H9 (cell line): ENCODE measurements at regions not wholly inside any gene's neighbourhood (a gene's known extent, or its start where the extent isn't known, plus 50 kb on each side); places are given as distances from the start of the nearest gene placed in this dataset.

Experiments
- DNase-seq: peaks from one replicate; pipeline ENCODE4 v3.0.0-alpha.2; 2017
- H2AFZ ChIP-seq: one replicate; pipeline ENCODE4 v1.6.1; 2013; ENCODE audit warnings: mild to moderate bottlenecking, low read length, control low read depth, moderate library complexity
- H2AK5ac ChIP-seq: 2 replicates; pipeline ENCODE4 v1.6.1; 2013; ENCODE audit warnings: low read length, control low read depth, mixed read lengths; ENCODE audit not compliant: insufficient read length
- H2BK120ac ChIP-seq: one replicate; pipeline ENCODE4 v1.6.1; 2013; ENCODE audit warnings: low read depth, mild to moderate bottlenecking, low read length, control low read depth, inconsistent platforms; ENCODE audit not compliant: poor library complexity, severe bottlenecking
- H2BK12ac ChIP-seq: 2 replicates; pipeline ENCODE4 v1.6.1; 2013; ENCODE audit warnings: low read length, control low read depth, mixed read lengths, low read depth; ENCODE audit not compliant: insufficient read length
- H2BK15ac ChIP-seq: 2 replicates; pipeline ENCODE4 v1.6.1; 2013; ENCODE audit warnings: low read depth, low read length, control low read depth
- H2BK20ac ChIP-seq: one replicate; pipeline ENCODE4 v1.6.1; 2013; ENCODE audit warnings: low read depth, mild to moderate bottlenecking, low read length, control low read depth, inconsistent platforms; ENCODE audit not compliant: poor library complexity, severe bottlenecking
- H2BK5ac ChIP-seq: 2 replicates; pipeline ENCODE4 v1.6.1; 2013; ENCODE audit warnings: low read length, control low read depth, mixed read lengths; ENCODE audit not compliant: insufficient read length
- H3K14ac ChIP-seq: 2 replicates; pipeline ENCODE4 v1.6.1; 2013; ENCODE audit warnings: low read length, control low read depth; ENCODE audit not compliant: insufficient read depth
- H3K18ac ChIP-seq: 2 replicates; pipeline ENCODE4 v1.6.1; 2013; ENCODE audit warnings: low read depth, mild to moderate bottlenecking, mixed read lengths, low read length, control low read depth; ENCODE audit not compliant: insufficient read length
- H3K23ac ChIP-seq: 2 replicates; pipeline ENCODE4 v1.6.1; 2013; ENCODE audit warnings: low read length, control low read depth, mixed read lengths, low read depth; ENCODE audit not compliant: insufficient read length
- H3K23me2 ChIP-seq: 2 replicates; pipeline ENCODE4 v1.6.1; 2013; ENCODE audit warnings: low read depth, mild to moderate bottlenecking, mixed read lengths, low read length, control low read depth; ENCODE audit not compliant: insufficient read length, poor library complexity, severe bottlenecking
- H3K27ac ChIP-seq: 2 replicates; pipeline ENCODE4 v1.5.1; 2013; ENCODE audit warnings: low read length, control low read depth, mixed read lengths, low read depth; ENCODE audit not compliant: insufficient read length
- H3K27me3 ChIP-seq: 2 replicates; pipeline ENCODE4 v1.6.1; 2013; ENCODE audit warnings: low read length, control low read depth, inconsistent platforms; ENCODE audit not compliant: insufficient read depth
- H3K4ac ChIP-seq: 2 replicates; pipeline ENCODE4 v1.6.1; 2013; ENCODE audit warnings: low read depth, mild to moderate bottlenecking, control low read depth, inconsistent platforms, low read length, moderate library complexity
- H3K4me1 ChIP-seq: 2 replicates; pipeline ENCODE4 v1.6.1; 2013; ENCODE audit warnings: low read length, control low read depth, inconsistent platforms; ENCODE audit not compliant: insufficient read depth
- H3K4me2 ChIP-seq: 2 replicates; pipeline ENCODE4 v1.6.1; 2013; ENCODE audit warnings: low read length, control low read depth, mixed read lengths; ENCODE audit not compliant: insufficient read length, insufficient read depth
- H3K56ac ChIP-seq: 2 replicates; pipeline ENCODE4 v1.6.1; 2013; ENCODE audit warnings: low read depth, mild to moderate bottlenecking, mixed read lengths, low read length, control low read depth; ENCODE audit not compliant: insufficient read length
- H3K79me1 ChIP-seq: 2 replicates; pipeline ENCODE4 v1.6.1; 2013; ENCODE audit warnings: low read depth, mild to moderate bottlenecking, moderate library complexity, low read length, control low read depth, inconsistent platforms; ENCODE audit not compliant: insufficient read depth, poor library complexity, severe bottlenecking
- H3K79me2 ChIP-seq: 2 replicates; pipeline ENCODE4 v1.6.1; 2013; ENCODE audit warnings: low read length, control low read depth, inconsistent platforms; ENCODE audit not compliant: insufficient read depth
- H3K9ac ChIP-seq: 2 replicates; pipeline ENCODE4 v1.6.1; 2013; ENCODE audit warnings: low read length, control low read depth, mixed read lengths; ENCODE audit not compliant: insufficient read length; ENCODE audit errors: extremely low read depth
- H3K9me3 ChIP-seq: one replicate; pipeline ENCODE4 v1.6.1; 2013; ENCODE audit warnings: low read depth, low read length, inconsistent platforms; ENCODE audit not compliant: control insufficient read depth
- H3T11ph ChIP-seq: one replicate; pipeline ENCODE4 v1.6.1; 2013; ENCODE audit warnings: mild to moderate bottlenecking, low read length, control low read depth, inconsistent platforms
- H4K20me1 ChIP-seq: one replicate; pipeline ENCODE4 v1.6.1; 2013; ENCODE audit not compliant: control insufficient read depth, insufficient read length, insufficient read depth
- H4K5ac ChIP-seq: 2 replicates; pipeline ENCODE4 v1.6.1; 2013; ENCODE audit warnings: low read depth, mild to moderate bottlenecking, mixed read lengths, low read length, control low read depth; ENCODE audit not compliant: insufficient read length
- H4K8ac ChIP-seq: replicated peaks from 2 replicates; pipeline ENCODE4 v1.6.1; 2013; ENCODE audit warnings: low read length, control low read depth, mixed read lengths, low read depth; ENCODE audit not compliant: insufficient read length
- H4K91ac ChIP-seq: 2 replicates; pipeline ENCODE4 v1.6.1; 2013; ENCODE audit warnings: low read depth, mild to moderate bottlenecking, moderate library complexity, mixed read lengths, low read length, control low read depth; ENCODE audit not compliant: insufficient read length
- H3K27ac Mint-ChIP-seq, 3 experiments: 2 replicates in 2 of 3; 3 replicates in 1 of 3; pipeline ENCODE4 v1.8.0; 2020 to 2021; ENCODE audit warnings: mixed read lengths in 3 of 3, mild to moderate bottlenecking in 1 of 3, moderate library complexity in 1 of 3
- H3K27me3 Mint-ChIP-seq: 2 replicates; pipeline ENCODE4 v1.8.0; 2021; ENCODE audit warnings: low read depth, mild to moderate bottlenecking, moderate library complexity, mixed read lengths
- H3K36me3 Mint-ChIP-seq, 3 experiments: 2 replicates in 2 of 3; 3 replicates in 1 of 3; pipeline ENCODE4 v1.8.0; 2020 to 2021; ENCODE audit warnings: low read depth in 3 of 3, mixed read lengths in 3 of 3; ENCODE audit not compliant: insufficient read depth in 1 of 3
- H3K4me1 Mint-ChIP-seq, 2 experiments: 2 replicates each; pipeline ENCODE4 v1.8.0; 2020; ENCODE audit warnings: mixed read lengths in 2 of 2
- H3K4me3 Mint-ChIP-seq, 2 experiments: 2 replicates in 1 of 2; 3 replicates in 1 of 2; pipeline ENCODE4 v1.8.0; 2020 to 2021; ENCODE audit warnings: mild to moderate bottlenecking in 2 of 2, mixed read lengths in 2 of 2, moderate library complexity in 1 of 2
- H3K9me3 Mint-ChIP-seq, 2 experiments: 2 replicates in 1 of 2; 3 replicates in 1 of 2; pipeline ENCODE4 v1.8.0; 2020; ENCODE audit warnings: mild to moderate bottlenecking in 2 of 2, mixed read lengths in 2 of 2, moderate library complexity in 1 of 2
- WGBS: extraction: QIAGEN DNeasy Blood & Tissue Kit; methylation state at CpG from one replicate; pipeline ENCODE4 v1.1.7; 2013; ENCODE audit warnings: missing lambda C conversion rate, low lambda C conversion rate, mixed read lengths; ENCODE audit not compliant: insufficient read length; ENCODE audit errors: extremely low coverage; 5-methylcytosine and 5-hydroxymethylcytosine counted together
- TF ChIP-seq, protein P1 (sequence below): fragments of 200-600 bp; sonication (generic); conservative IDR thresholded peaks from 3 replicates; pipeline ENCODE4 v1.8.0; 2021; ENCODE audit warnings: antibody characterized with exemption, mild to moderate bottlenecking

DNA sequence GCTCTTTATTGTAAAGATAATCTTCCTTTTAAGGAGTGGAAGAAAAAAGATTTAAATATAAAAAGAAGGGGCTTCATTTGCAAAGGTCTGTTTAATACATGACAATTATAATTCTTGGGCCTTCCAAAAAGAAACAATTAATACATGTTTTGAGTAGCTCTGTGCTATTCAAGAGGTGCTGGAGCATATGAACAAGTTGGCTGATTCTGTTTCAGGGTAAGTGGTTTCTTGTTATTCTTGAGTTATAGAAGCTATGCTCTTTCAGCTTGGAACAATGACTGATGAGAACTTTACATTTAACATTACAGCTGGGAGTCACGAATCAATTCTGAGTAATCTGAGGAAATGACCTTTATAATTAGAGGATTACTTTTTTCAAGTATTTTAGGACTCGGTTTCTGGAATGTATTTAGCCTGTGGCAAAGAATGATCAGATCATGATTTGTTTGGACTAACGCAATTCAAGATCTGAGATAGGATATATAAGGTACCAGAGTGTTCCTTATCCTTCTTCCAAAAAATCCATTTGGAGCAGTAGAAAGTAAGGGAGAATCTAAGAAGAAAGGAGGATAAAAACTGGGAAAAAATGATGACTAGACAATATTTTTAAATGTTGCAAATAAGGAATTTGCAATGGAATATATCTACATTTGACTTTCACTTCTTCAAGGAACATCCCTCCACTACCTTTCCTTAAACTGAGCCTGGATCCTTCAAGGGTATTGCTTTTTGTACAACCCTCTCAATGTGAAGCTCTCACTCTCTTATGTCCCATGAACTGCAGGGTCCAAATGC lies 77.1 kb upstream of the KCTD3 start:
- Histone ChIP-seq H3K4ac (no peak overlapping the region), H4K20me1 (no peaks in the 10 kb centered on the region), H2BK5ac (no peak overlapping the region), H2BK12ac (no peak overlapping the region), H2BK20ac (no peak overlapping the region), H3K79me2 (no peaks in the 10 kb centered on the region), H3K27me3 (no peaks in the 10 kb centered on the region), H4K8ac (no peak overlapping the region), H4K91ac (no peak overlapping the region), H3K4me2 (no peak overlapping the region), H2BK15ac (no peak overlapping the region), H3K23ac (no peak overlapping the region), H2AFZ (no peak overlapping the region), H2BK120ac (no peak overlapping the region), H3K56ac (no peak overlapping the region), H2AK5ac (no peak overlapping the region), H3K79me1 (no peaks in the 10 kb centered on the region), H3K18ac (no peak overlapping the region), H4K5ac (no peak overlapping the region), H3K14ac (no peak overlapping the region), H3K23me2 (no peaks in the 10 kb centered on the region), H3K4me1 (no peaks in the 10 kb centered on the region), H3T11ph (no peak overlapping the region), H3K27ac (no peak overlapping the region), H3K9me3 (no peaks in the 10 kb centered on the region), H3K9ac (no peak overlapping the region)
- peaks cover 13 to 21% (median 18%) of the 10 kb centered on the region in 3 experiments for H3K36me3 Mint-ChIP-seq
- H3K27me3 Mint-ChIP-seq, result no peaks in the 10 kb centered on the region; the same call in 1 of the 2 replicates
- peaks cover 20 to 21% of the 10 kb centered on the region in 2 experiments for H3K9me3 Mint-ChIP-seq
- no peak overlapping the region for H3K4me3 Mint-ChIP-seq
- H3K4me1 Mint-ChIP-seq, result peaks cover 2 to 7% of the 10 kb centered on the region in 2 experiments; a peak in 3 of 4 replicates
- H3K27ac Mint-ChIP-seq, result peak overlapping the region in 1 of 3 experiments; percentile 60; a peak in 1 of 7 replicates
- TF ChIP-seq, protein P1, sequence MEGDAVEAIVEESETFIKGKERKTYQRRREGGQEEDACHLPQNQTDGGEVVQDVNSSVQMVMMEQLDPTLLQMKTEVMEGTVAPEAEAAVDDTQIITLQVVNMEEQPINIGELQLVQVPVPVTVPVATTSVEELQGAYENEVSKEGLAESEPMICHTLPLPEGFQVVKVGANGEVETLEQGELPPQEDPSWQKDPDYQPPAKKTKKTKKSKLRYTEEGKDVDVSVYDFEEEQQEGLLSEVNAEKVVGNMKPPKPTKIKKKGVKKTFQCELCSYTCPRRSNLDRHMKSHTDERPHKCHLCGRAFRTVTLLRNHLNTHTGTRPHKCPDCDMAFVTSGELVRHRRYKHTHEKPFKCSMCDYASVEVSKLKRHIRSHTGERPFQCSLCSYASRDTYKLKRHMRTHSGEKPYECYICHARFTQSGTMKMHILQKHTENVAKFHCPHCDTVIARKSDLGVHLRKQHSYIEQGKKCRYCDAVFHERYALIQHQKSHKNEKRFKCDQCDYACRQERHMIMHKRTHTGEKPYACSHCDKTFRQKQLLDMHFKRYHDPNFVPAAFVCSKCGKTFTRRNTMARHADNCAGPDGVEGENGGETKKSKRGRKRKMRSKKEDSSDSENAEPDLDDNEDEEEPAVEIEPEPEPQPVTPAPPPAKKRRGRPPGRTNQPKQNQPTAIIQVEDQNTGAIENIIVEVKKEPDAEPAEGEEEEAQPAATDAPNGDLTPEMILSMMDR, result no peak
- DNase-seq, result no peak
- no CpG with 5 or more reads among the region's 3 CpGs for WGBS
